ENCODE measurements at regions not wholly inside any gene's neighbourhood (a gene's known extent, or its start where the extent isn't known, plus 50 kb on each side); places are given as distances from the start of the nearest gene placed in this dataset.

DNA sequence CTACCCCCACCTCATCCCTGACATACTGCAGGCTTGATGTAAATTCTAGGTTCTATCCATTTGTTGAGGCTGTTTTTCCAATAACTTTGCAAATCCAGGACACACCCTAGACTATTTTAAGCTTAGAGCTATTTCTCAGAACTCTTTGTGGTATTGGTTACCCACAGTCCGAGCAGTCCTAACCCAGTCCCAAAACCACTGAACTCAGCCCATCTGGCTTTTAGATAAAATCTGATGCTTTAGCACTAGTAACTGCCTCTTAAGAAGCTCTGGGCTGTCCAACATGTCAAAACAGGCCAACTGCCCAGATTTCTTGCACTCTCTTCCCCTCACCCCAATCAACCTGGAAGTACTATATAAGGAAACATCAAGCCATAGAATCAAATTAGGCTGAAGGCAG is 344.4 kb upstream of the CADM1 start:
- ChIA-PET CTCF (no interaction called here), POLR2A (no interaction called here)
- Mint-ChIP-seq H3K27ac (no peak overlapping the region), H3K36me3 (ENCODE audit: low read depth) (no peaks in the 10 kb centered on the region), H3K4me3 (no peak overlapping the region), H3K4me1 (no peaks in the 10 kb centered on the region), H3K9me3 (peaks cover 3% of the 10 kb centered on the region), H3K27me3 (no peaks in the 10 kb centered on the region)
- DNase-seq: no peak

DNA sequence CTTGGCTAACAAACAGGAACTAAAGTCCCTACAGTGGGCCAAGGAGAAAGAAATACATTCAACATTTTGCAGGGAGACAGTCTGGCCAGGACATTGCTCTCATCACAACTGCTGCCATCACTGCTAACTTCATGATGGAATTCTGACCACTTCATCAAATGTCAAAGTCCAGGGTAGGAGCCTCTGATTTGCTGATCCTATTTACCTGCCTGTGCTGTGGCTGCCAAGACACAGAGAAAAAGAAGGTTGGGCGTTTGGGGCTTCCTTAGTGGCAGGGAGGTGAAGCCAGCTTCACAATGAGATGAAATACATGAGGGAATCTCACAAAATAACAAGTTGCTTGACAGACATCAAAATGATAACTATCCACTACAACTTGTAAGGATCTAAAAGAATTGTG is 343.9 kb upstream of the CADM1 start:
- no peak for DNase-seq
- no peaks in the 10 kb centered on the region for H3K36me3 Mint-ChIP-seq (ENCODE audit: low read depth)
- ChIA-PET CTCF (no interaction called here), POLR2A (no interaction called here)
- H3K4me3 Mint-ChIP-seq: no peak overlapping the region
- peaks cover under 1% of the 10 kb centered on the region for H3K9me3 Mint-ChIP-seq
- H3K27ac Mint-ChIP-seq: no peak overlapping the region
- no peaks in the 10 kb centered on the region for H3K4me1 Mint-ChIP-seq
- no peaks in the 10 kb centered on the region for H3K27me3 Mint-ChIP-seq

DNA sequence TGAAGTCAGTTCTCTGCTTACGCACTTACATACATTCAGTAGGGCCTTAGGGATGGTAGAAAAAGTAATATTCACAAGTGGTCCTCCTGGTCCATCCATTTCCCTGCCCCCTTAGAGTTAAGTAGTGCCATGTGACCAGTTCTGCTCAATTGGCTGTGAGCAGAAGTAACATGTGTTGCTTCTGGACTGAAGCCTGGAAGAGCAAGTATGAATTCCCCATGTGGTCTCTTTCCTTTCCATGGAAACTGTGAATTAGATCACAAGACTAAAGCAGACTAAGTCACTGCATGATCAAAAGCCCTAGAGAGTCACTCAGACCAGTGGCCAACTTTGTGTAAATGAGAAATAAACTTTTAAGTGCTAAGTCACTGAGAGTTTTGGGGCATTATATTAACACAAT is 341.7 kb upstream of the CADM1 start:
- POLR2A ChIA-PET: no interaction called here

DNA sequence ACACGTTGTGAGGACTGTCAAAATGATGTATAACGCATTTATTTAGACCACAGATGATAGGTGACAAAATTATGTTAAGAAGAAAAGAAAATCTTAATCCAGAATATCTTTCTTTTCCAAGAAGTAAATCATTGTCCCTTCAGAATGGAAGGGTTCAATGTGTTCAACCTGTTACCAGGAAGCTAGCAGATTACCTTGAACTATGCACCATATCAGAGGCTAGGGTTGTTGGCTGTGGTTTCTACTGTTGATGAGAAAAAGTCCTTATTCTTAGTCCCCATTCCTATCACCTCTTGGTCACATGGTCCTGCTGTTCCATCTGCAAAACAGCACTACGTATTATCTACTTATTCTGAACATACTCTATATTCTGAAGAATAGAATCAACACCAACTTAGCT is 339.5 kb upstream of the CADM1 start:
- POLR2A ChIA-PET: no interaction called here
- H3K4me3 Mint-ChIP-seq: no peak overlapping the region
- no peak for DNase-seq
- no peaks in the 10 kb centered on the region for H3K27me3 Mint-ChIP-seq
- H3K27ac Mint-ChIP-seq: no peak overlapping the region
- CTCF ChIA-PET: no interaction called here
- H3K9me3 Mint-ChIP-seq: no peaks in the 10 kb centered on the region
- H3K4me1 Mint-ChIP-seq: no peaks in the 10 kb centered on the region
- H3K36me3 Mint-ChIP-seq (ENCODE audit: low read depth): no peaks in the 10 kb centered on the region

More for the DNA sequence above, 341.7 kb upstream of the CADM1 start:
- no peak for DNase-seq
- H3K27me3 Mint-ChIP-seq: no peaks in the 10 kb centered on the region
- CTCF ChIA-PET: no interaction called here
- H3K4me1 Mint-ChIP-seq: no peaks in the 10 kb centered on the region
- H3K36me3 Mint-ChIP-seq (ENCODE audit: low read depth): no peaks in the 10 kb centered on the region
- no peaks in the 10 kb centered on the region for H3K9me3 Mint-ChIP-seq
- H3K4me3 Mint-ChIP-seq: no peak overlapping the region
- no peak overlapping the region for H3K27ac Mint-ChIP-seq

DNA sequence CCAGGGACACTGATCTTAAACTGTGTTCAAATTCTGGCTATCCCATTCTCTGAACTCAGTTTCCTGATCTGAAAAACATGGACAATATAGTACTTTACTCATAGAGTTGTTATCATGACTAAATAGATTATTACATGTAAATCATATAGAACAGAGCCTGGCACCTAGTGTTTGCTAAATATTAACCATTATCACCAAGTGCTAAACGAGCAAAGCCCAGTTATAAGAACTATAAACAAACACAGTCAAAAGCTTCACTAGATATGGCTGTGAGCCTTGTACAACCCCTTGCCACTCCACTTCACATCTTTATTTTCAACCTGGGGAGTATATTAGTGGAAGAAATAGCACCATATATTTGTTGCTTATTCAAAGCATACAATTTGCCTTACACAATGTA is 338.9 kb upstream of the CADM1 start:
- Mint-ChIP-seq H3K9me3 (no peaks in the 10 kb centered on the region), H3K27ac (no peak overlapping the region), H3K36me3 (ENCODE audit: low read depth) (no peaks in the 10 kb centered on the region), H3K27me3 (no peaks in the 10 kb centered on the region), H3K4me3 (no peak overlapping the region), H3K4me1 (no peaks in the 10 kb centered on the region)
- ChIA-PET CTCF (no interaction called here), POLR2A (no interaction called here)
- DNase-seq: no peak

DNA sequence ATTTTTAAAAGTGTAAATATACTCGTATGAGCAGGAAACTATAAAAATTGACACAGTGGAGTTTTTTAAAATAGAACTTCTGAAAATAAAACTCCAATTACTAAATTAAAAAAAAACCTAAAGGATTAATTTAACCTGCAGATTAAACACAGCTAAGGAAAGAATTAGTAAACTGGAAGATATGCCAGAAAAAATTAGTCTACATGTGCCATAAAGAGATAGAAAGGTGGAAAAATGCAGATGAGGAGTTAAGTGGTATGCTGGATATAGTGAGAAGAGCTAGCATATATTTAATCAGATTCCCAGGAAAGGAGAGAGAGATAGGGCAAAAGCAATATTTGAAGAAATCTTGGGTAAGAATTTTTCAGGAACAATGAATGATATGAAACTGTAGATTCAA is 315.8 kb upstream of the CADM1 start:
- H3K4me1 Mint-ChIP-seq: no peaks in the 10 kb centered on the region
- POLR2A ChIA-PET: no interaction called here
- no peaks in the 10 kb centered on the region for H3K36me3 Mint-ChIP-seq (ENCODE audit: low read depth)
- no peaks in the 10 kb centered on the region for H3K27me3 Mint-ChIP-seq
- CTCF ChIA-PET: no interaction called here
- H3K4me3 Mint-ChIP-seq: no peak overlapping the region
- peaks cover 7% of the 10 kb centered on the region for H3K9me3 Mint-ChIP-seq
- DNase-seq: no peak
- H3K27ac Mint-ChIP-seq: no peak overlapping the region

DNA sequence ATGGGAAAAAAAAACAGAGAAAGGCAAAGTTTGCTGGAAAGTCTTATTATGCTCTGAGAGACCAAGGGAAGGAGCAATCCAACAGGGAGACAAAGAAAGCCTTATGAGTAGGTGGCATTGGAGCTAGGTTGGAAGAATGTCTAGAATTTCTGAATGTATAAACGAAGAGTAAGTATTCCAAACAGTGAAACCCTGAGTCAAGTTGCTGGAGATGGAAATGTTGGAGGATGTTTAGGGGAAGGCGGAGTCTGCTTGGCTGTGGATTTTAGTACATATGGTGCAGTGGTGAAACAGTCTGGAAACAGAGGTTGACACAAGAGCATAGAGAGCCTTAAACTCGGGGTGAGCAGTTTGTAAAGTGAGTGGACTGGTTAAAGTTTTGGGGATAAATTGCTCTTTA is 314.8 kb upstream of the CADM1 start:
- Mint-ChIP-seq H3K27me3 (no peaks in the 10 kb centered on the region), H3K27ac (no peak overlapping the region), H3K9me3 (peaks cover 7% of the 10 kb centered on the region), H3K4me3 (no peak overlapping the region), H3K4me1 (no peaks in the 10 kb centered on the region), H3K36me3 (ENCODE audit: low read depth) (no peaks in the 10 kb centered on the region)
- POLR2A ChIA-PET: no interaction called here
- CTCF ChIA-PET: no interaction called here
- no peak for DNase-seq

DNA sequence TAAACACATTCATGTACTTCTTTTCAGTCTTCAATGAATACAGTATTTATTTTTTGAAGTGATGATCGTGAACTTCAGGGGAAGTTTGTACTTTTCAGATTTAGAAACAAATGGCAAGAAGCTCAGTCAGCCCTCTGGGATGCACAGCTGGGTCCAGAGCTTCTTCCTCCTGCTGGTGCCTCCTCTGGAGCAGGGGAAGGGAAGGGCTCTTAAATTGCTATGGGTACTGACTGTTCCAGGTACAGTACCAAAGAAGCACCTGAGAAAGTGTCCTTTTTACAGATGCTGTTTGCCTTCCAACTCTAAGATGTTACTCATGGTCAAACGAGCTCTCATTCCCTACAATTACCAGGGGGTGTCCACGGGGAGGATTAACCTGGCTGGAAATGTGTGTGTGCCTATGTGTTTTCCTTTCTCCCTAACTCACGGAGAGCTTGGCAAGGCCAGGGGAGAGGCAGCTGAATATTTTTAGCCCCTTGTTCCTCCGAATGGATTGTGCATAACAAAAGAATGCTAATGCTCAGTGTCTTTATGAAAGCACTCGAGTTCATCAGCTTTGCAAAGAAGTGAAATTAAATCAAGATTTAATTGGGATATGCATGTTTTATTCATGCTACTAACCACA is 313.7 kb upstream of the CADM1 start:
- DNase-seq: no peak
- Mint-ChIP-seq H3K4me1 (no peaks in the 10 kb centered on the region), H3K36me3 (ENCODE audit: low read depth) (no peaks in the 10 kb centered on the region), H3K27me3 (no peaks in the 10 kb centered on the region), H3K4me3 (no peak overlapping the region), H3K27ac (no peak overlapping the region), H3K9me3 (peaks cover 7% of the 10 kb centered on the region)
- ChIA-PET POLR2A (no interaction called here), CTCF (no interaction called here)

DNA sequence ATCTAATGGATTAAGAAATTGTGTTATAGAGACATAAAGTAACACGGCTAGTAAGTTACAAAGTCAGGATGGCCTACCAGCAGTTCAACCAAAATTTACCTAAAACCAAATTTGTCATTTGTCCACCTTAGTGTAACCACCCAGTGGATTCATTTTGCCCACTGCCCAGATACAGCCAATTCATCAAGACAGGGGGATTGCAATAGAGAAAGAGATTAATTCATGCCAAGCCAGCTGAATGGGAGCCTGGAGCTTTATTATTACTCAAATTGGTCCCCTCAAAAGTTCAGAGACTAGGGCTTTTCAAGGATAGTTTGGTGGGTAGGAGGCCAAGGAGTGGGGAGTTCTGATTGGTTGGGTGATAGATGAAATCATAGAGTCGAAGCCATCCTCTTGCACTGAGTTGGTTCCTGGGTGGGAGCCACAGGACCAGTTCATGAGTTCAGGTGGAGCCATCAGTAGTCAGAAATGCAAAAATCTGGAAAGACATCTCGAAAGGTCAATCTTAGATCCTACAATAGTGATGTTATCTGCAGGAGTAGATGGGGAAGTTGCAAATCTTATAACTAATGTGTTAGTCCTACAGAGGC is 304.2 kb upstream of the CADM1 start:
- H3K27me3 Mint-ChIP-seq: no peaks in the 10 kb centered on the region
- peaks cover 13% of the 10 kb centered on the region for H3K9me3 Mint-ChIP-seq
- ChIA-PET POLR2A (no interaction called here), CTCF (interaction anchor here (0.7 kb wide), 1 partner anchor 27 kb away, joined by 3 read pairs; no protein-coding TSS in a partner anchor)
- H3K27ac Mint-ChIP-seq: no peak overlapping the region
- H3K36me3 Mint-ChIP-seq (ENCODE audit: low read depth): no peaks in the 10 kb centered on the region
- no peak for DNase-seq
- H3K4me3 Mint-ChIP-seq: no peak overlapping the region
- no peaks in the 10 kb centered on the region for H3K4me1 Mint-ChIP-seq

DNA sequence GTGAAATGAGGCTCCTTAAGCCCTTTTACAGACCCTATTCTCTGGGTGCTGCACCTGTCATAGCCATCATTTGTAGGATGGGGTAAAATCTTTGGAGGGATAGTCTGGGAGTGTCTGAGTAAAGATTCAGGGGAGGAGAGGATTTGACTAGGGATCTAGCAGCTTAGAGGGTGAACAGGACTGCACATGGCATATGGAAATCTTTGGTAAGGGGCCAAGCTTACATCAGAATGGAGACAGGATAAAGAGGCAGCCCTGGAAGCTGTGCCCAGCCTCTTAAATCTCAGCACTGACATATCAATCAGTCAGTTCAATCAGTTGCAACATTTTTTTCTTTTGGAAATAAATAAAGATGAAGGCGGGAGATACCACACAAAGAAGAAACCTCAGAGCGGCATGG is 301.8 kb upstream of the CADM1 start:
- POLR2A ChIA-PET: no interaction called here
- H3K4me1 Mint-ChIP-seq: no peaks in the 10 kb centered on the region
- no peak overlapping the region for H3K4me3 Mint-ChIP-seq
- no peak for DNase-seq
- H3K9me3 Mint-ChIP-seq: peaks cover 13% of the 10 kb centered on the region
- CTCF ChIA-PET: no interaction called here
- no peaks in the 10 kb centered on the region for H3K36me3 Mint-ChIP-seq (ENCODE audit: low read depth)
- no peaks in the 10 kb centered on the region for H3K27me3 Mint-ChIP-seq
- H3K27ac Mint-ChIP-seq: no peak overlapping the region

DNA sequence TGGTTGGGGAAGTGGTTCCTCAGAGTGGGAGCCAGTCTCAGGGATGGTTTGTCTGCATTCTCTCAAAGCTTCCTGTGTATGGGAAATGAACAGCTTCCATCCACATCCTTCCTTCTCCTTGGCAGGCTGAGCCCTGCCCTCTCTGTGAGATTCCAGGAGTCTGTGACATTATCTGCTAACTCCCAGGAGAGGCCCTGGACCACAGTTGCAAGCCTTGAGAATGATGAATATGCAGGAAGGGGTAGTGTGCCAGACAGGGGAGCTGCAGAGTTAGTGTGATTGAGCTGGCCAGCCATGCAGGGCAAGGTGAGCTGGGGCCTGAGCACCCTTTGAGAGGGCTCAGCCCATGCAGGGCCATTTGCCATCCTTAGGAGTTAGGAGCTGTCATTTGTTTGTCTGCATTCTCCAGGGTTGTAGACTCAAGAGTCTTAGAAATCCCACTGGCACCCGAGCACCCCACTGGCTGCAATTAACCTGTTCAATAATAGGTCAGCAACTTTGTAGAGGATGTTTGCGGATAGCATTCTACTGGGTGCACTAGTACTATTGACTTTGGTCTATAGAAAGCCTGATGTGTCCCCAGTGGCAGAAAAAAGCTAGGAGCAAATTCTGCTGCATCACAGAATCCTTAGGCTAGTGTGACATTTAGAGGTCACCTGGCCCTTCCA is 299.0 kb upstream of the CADM1 start:
- ChIA-PET POLR2A (no interaction called here), CTCF (no interaction called here)
- H3K9me3 Mint-ChIP-seq: peaks cover 3% of the 10 kb centered on the region
- H3K36me3 Mint-ChIP-seq (ENCODE audit: low read depth): no peaks in the 10 kb centered on the region
- H3K4me1 Mint-ChIP-seq: no peaks in the 10 kb centered on the region
- DNase-seq: no peak
- H3K27me3 Mint-ChIP-seq: no peaks in the 10 kb centered on the region
- H3K27ac Mint-ChIP-seq: no peak overlapping the region
- H3K4me3 Mint-ChIP-seq: no peak overlapping the region

DNA sequence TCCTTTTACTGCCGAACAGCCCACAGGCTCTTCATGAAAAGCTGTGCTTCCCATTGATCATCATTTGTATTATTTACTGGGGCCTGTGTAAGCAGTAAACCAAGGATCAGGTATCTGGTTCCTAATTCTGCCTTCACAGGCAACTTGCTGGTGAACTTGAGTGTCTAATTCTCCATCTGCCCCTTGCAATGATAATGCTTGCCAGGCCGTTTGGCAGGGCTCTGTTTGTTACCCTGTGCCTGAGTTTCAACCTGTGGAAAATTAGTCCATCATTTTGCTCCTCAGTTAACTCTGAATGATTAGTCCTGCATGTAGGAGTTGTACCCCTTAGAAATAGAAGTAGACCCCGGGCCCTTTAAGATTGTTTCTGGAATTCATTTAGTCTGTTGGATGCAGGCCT is 298.4 kb upstream of the CADM1 start:
- Mint-ChIP-seq H3K9me3 (peaks cover under 1% of the 10 kb centered on the region), H3K27ac (no peak overlapping the region), H3K4me3 (no peak overlapping the region), H3K36me3 (ENCODE audit: low read depth) (no peaks in the 10 kb centered on the region), H3K4me1 (no peaks in the 10 kb centered on the region), H3K27me3 (no peaks in the 10 kb centered on the region)
- DNase-seq: no peak
- ChIA-PET CTCF (no interaction called here), POLR2A (no interaction called here)

DNA sequence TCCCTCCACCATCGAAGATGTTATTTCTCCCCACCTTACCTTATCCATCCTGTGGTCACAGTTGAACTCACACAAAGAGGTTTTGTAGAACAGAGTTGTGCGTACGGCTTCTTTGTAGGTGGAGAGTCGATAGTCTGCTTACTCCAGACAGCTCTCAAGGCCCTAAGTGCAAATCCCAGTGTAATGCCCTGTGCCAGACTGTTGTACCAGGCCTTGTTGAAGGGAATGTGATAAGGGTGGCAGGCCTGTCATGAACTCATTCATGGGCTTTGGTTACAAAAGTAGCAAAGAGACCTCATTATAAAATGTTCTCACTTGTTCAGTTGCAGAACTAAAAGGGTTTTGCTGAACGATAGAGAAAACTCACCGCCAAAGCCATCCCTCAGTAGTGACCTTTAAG is 288.7 kb upstream of the CADM1 start:
- H3K4me1 Mint-ChIP-seq: no peaks in the 10 kb centered on the region
- H3K36me3 Mint-ChIP-seq (ENCODE audit: low read depth): no peaks in the 10 kb centered on the region
- H3K4me3 Mint-ChIP-seq: no peak overlapping the region
- CTCF ChIA-PET: no interaction called here
- H3K27me3 Mint-ChIP-seq: no peaks in the 10 kb centered on the region
- no peak overlapping the region for H3K27ac Mint-ChIP-seq
- DNase-seq: no peak
- POLR2A ChIA-PET: no interaction called here
- no peaks in the 10 kb centered on the region for H3K9me3 Mint-ChIP-seq

DNA sequence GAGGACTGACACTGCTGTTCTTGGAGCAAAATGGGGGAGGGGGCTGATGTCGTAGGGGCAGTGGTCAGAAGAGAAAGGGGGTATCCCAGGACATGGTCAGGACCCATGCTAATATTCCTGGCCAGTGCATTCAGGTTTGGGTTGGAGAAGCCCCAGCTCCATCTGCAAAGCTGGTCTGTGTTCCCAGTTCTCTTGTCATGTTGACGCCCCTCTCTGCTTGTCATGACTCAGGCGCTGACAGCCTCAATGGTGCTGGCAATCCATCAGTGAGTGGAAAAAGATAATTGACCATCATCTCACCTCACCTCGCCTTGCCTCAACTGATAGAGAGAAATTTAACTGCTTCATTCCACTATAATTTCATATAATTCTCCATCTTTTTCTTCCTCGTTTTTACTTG is 283.1 kb upstream of the CADM1 start:
- Mint-ChIP-seq H3K4me3 (no peak overlapping the region), H3K27me3 (no peaks in the 10 kb centered on the region), H3K36me3 (ENCODE audit: low read depth) (no peaks in the 10 kb centered on the region), H3K27ac (no peak overlapping the region), H3K9me3 (no peaks in the 10 kb centered on the region), H3K4me1 (no peaks in the 10 kb centered on the region)
- DNase-seq: no peak
- ChIA-PET POLR2A (no interaction called here), CTCF (no interaction called here)

Measured in activated CD4-positive, alpha-beta T cell treated with anti-CD3 and anti-CD28 coated beads, Interleukin-2, amount 10 ng/mL, durations not matched to agents 7 days and 5 days (primary cell).